Mucosa of descending colon (tissue), 3 donors: ENCODE measurements at regions not wholly inside any gene's neighbourhood (a gene's known extent, or its start where the extent isn't known, plus 50 kb on each side); places are given as distances from the start of the nearest gene placed in this dataset.

Experiments used
- ATAC-seq: fragments of 200-7000 bp; cut with Tn5 transposase; one replicate; pipeline ENCODE4 v1.9.1; 2020; ENCODE audit warnings: mild to moderate bottlenecking, moderate library complexity
- DNase-seq, 3 donors: peaks; one replicate each; pipeline ENCODE4 v3.0.0-alpha.2; 2020
- H3K36me3 ChIP-seq: fragments of 200-600 bp; one replicate; pipeline ENCODE4 v1.8.0; 2021; ENCODE audit warnings: low read depth, mild to moderate bottlenecking
- H3K4me1 ChIP-seq: fragments of 200-600 bp; one replicate; pipeline ENCODE4 v1.8.0; 2021; ENCODE audit warnings: low read depth, mild to moderate bottlenecking
- H3K4me3 ChIP-seq: fragments of 200-600 bp; one replicate; pipeline ENCODE4 v1.8.0; 2021; ENCODE audit warnings: mild to moderate bottlenecking
- H3K9me3 ChIP-seq: fragments of 200-600 bp; one replicate; pipeline ENCODE4 v1.8.0; 2021; ENCODE audit warnings: mild to moderate bottlenecking
- intact Hi-C, 2 donors: fragments of 100-400 bp; cut with DNase I in 1 of 2; cut with micrococcal nuclease in 1 of 2; formaldehyde crosslinking; loops; one replicate each; pipeline versions ENCODE4 v1.11.0 to v1.11.1; 2022; cut with DNase I, micrococcal nuclease
- TF ChIP-seq, protein P1 (sequence below): fragments of 200-600 bp; IDR thresholded peaks from one replicate; pipeline ENCODE4 v1.8.0; 2022; ENCODE audit warnings: antibody characterized with exemption, mild to moderate bottlenecking
- donor health status: DM: no; HTN: no; CAD: no; lungs with moderate emphysema.
- donor health status: DM: no; HTN: no; CAD: no.
- donor health status: DM: no; HTN: yes; CAD: no.

DNA sequence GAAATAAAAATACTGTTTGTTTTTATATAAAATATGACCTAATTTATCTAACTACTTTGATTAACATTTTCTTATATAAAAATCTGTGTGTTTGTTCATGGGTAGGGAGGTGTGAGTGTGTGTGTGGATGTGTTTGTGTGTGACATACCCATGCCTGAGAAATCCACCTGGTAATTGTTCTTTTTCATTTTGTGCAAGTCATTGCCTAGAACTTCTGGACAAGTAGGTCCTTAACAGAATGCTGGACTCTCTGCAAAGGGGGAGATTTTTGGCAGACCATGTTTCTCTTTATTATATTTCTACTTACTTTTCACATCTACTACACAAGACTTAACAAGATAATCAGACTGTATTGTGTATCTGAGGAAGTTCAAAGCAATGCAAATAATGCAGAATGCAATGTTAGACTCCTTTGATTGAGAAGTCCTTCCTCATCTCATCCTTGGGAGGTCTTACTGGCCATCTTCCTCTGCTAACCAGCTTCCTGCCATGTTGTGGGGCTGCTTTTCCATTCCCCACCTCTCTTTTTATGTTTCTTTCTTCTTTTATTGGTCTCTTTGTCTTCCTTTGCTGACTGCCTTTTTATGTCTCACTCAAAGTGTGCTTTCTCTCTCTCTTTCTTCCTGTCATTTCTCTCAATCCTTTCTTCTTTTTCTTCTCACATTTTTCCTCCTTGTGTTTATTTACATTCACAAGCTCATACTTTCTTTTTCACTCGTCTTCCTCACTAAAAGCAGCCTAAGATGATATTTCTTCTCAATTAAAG, 1017.0 kb upstream of the CNTN5 start:
- Histone ChIP-seq H3K4me1 (no peaks in the 10 kb centered on the region), H3K4me3 (no peak overlapping the region), H3K36me3 (no peaks in the 10 kb centered on the region), H3K9me3 (peaks cover 16% of the 10 kb centered on the region)
- intact Hi-C loops = no loop called here
- TF ChIP-seq, protein P1, sequence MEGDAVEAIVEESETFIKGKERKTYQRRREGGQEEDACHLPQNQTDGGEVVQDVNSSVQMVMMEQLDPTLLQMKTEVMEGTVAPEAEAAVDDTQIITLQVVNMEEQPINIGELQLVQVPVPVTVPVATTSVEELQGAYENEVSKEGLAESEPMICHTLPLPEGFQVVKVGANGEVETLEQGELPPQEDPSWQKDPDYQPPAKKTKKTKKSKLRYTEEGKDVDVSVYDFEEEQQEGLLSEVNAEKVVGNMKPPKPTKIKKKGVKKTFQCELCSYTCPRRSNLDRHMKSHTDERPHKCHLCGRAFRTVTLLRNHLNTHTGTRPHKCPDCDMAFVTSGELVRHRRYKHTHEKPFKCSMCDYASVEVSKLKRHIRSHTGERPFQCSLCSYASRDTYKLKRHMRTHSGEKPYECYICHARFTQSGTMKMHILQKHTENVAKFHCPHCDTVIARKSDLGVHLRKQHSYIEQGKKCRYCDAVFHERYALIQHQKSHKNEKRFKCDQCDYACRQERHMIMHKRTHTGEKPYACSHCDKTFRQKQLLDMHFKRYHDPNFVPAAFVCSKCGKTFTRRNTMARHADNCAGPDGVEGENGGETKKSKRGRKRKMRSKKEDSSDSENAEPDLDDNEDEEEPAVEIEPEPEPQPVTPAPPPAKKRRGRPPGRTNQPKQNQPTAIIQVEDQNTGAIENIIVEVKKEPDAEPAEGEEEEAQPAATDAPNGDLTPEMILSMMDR = no peak
- no peak for DNase-seq
- no peak for ATAC-seq

DNA sequence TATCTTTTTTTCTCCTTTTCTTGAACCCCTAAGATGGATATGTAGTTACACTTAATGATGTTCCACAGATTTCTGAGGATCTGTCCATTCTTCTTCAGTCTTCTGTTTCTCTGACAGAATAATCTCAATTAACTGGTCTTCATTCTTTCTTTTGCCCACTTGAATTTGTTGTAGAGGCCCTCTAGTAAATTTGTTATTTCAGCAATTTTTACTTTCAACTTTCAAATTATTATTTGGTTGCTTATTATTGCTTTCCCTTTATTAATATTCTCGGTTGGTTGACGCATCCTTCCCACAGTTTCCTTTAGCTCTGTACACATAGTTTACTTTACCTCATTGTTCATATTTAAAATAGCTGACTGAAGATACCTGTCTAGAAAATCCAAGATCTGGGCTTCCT, 1013.7 kb upstream of the CNTN5 start:
- peaks cover 26% of the 10 kb centered on the region for H3K9me3 ChIP-seq
- intact Hi-C loops = no loop called here
- TF ChIP-seq, protein P1 = no peak
- ATAC-seq (no peak), DNase-seq (no peak)
- H3K4me1 ChIP-seq = no peaks in the 10 kb centered on the region
- no peak overlapping the region for H3K4me3 ChIP-seq
- H3K36me3 ChIP-seq = no peaks in the 10 kb centered on the region

DNA sequence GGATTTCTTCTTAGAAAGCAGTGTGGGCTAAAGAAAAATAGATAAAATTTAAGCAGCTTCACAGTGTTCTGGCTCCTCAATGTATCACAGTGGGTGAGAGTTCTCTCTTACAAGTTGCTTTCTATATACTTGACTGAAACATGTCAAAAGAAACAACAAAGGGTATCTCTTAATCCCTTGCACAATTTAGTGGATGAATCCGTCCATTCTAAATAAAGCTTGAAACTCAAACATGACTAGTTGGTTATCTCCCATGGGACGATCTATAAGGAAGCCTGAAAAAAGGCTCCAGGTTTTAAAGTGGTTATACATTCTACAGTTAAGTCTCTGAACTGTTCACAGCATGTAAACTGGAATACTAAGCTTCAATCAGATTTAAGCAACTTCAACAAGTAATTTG, 993.1 kb upstream of the CNTN5 start:
- no peak for DNase-seq
- peaks cover 19% of the 10 kb centered on the region for H3K9me3 ChIP-seq
- ATAC-seq = no peak
- H3K4me1 ChIP-seq = no peaks in the 10 kb centered on the region
- H3K36me3 ChIP-seq = no peaks in the 10 kb centered on the region
- TF ChIP-seq, protein P1 = no peak
- intact Hi-C loops = no loop called here
- H3K4me3 ChIP-seq = no peak overlapping the region

DNA sequence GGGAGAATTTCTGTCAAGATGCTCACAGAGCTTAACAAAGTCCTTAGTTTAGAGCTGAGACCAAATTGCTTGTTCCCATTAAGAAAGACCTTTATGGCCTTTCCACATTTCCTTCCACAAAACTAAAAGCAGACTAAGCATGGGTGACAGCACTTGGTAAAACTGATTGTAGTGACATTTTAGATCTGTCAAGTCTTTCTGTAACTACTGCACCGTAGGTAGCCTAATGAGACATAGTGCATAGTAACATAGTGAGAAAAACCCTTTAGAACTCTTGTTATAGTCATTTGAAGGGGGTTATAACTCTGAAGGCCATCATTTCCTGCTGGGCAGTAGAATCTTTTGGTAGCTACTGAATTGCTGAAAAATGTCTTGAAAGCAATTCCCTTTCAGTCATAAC, 990.9 kb upstream of the CNTN5 start:
- no peaks in the 10 kb centered on the region for H3K36me3 ChIP-seq
- intact Hi-C loops = no loop called here
- no peaks in the 10 kb centered on the region for H3K4me1 ChIP-seq
- DNase-seq = no peak
- TF ChIP-seq, protein P1 = no peak
- peaks cover 14% of the 10 kb centered on the region for H3K9me3 ChIP-seq
- no peak overlapping the region for H3K4me3 ChIP-seq
- no peak for ATAC-seq

DNA sequence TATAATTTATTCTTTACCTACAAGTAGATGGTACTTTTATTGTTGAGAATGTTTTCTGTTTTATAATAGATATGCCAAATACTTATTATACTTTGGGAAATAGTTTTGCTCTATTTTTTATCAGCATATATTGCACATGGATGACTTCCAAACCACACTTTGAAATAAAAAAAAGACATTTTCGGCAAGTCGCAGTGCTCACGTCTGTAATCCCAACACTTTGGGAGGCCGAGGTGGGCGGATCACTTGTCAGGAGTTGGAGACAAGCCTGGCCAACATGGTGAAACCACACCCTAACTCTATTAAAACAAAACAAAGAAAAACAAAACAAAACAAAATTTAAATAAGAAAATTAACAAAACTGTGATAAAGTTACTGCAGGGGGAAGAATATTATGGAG, 983.9 kb upstream of the CNTN5 start:
- TF ChIP-seq, protein P1 = no peak

More for the DNA sequence above, 983.9 kb upstream of the CNTN5 start:
- no peak for DNase-seq
- Histone ChIP-seq H3K4me1 (no peaks in the 10 kb centered on the region), H3K4me3 (no peak overlapping the region), H3K9me3 (peaks cover 25% of the 10 kb centered on the region), H3K36me3 (no peaks in the 10 kb centered on the region)
- intact Hi-C loops = no loop called here
- ATAC-seq = no peak
